ENCODE measurements at regions not wholly inside any gene's neighbourhood (a gene's known extent, or its start where the extent isn't known, plus 50 kb on each side); places are given as distances from the start of the nearest gene placed in this dataset.
"Not testable (repeated sequence)": the region's sequence is repeated elsewhere in the genome, so short reads cannot be mapped to it uniquely, and the experiment has no call there.

GRCh38 chr13:69649063-69649392 is 458.6 kb upstream of the ATXN8OS start:
- no peak overlapping the region for H3K4me3 ChIP-seq (ENCODE audit: low read depth in 1 of 2, low read length in 2 of 2)
- no peaks in the 10 kb centered on the region for H3K36me3 ChIP-seq (ENCODE audit: control insufficient read depth in 1 of 2, insufficient read depth in 2 of 2, low read length in 2 of 2)
- H3K27ac ChIP-seq (ENCODE audit: low read length): no peak overlapping the region
- no peaks in the 10 kb centered on the region for H3K4me1 ChIP-seq (ENCODE audit: control insufficient read depth in 1 of 2, insufficient read depth in 2 of 2, low read length in 2 of 2)
- no peaks in the 10 kb centered on the region for H3K27me3 ChIP-seq (ENCODE audit: low read depth, low read length)
- peaks cover 0 to 3% of the 10 kb centered on the region in 2 donors for H3K9me3 ChIP-seq (ENCODE audit: control insufficient read depth in 1 of 2, low read length in 2 of 2)

GRCh38 chr13:69648340-69649062 is 459.1 kb upstream of the ATXN8OS start:
- Histone ChIP-seq H3K4me3 (ENCODE audit: low read depth in 1 of 2, low read length in 2 of 2) (no peak overlapping the region), H3K9me3 (ENCODE audit: control insufficient read depth in 1 of 2, low read length in 2 of 2) (peaks cover 0 to 3% of the 10 kb centered on the region in 2 donors), H3K36me3 (ENCODE audit: control insufficient read depth in 1 of 2, insufficient read depth in 2 of 2, low read length in 2 of 2) (no peaks in the 10 kb centered on the region), H3K27ac (ENCODE audit: low read length) (no peak overlapping the region), H3K4me1 (ENCODE audit: control insufficient read depth in 1 of 2, insufficient read depth in 2 of 2, low read length in 2 of 2) (no peaks in the 10 kb centered on the region), H3K27me3 (ENCODE audit: low read depth, low read length) (no peaks in the 10 kb centered on the region)

GRCh38 chr13:69644447-69644846 is 463.2 kb upstream of the ATXN8OS start:
- H3K4me1 ChIP-seq (ENCODE audit: control insufficient read depth in 1 of 2, insufficient read depth in 2 of 2, low read length in 2 of 2): no peaks in the 10 kb centered on the region
- no peak overlapping the region for H3K27ac ChIP-seq (ENCODE audit: low read length)

GRCh38 chr13:69641773-69642172 is 465.9 kb upstream of the ATXN8OS start:
- Histone ChIP-seq H3K27me3 (ENCODE audit: low read depth, low read length) (no peaks in the 10 kb centered on the region), H3K27ac (ENCODE audit: low read length) (no peak overlapping the region), H3K4me3 (ENCODE audit: low read depth in 1 of 2, low read length in 2 of 2) (no peak overlapping the region), H3K9me3 (ENCODE audit: control insufficient read depth in 1 of 2, low read length in 2 of 2) (peaks cover 0 to 3% of the 10 kb centered on the region in 2 donors), H3K36me3 (ENCODE audit: control insufficient read depth in 1 of 2, insufficient read depth in 2 of 2, low read length in 2 of 2) (no peaks in the 10 kb centered on the region), H3K4me1 (ENCODE audit: control insufficient read depth in 1 of 2, insufficient read depth in 2 of 2, low read length in 2 of 2) (no peaks in the 10 kb centered on the region)

More at GRCh38 chr13:69644447-69644846, 463.2 kb upstream of the ATXN8OS start:
- Histone ChIP-seq H3K4me3 (ENCODE audit: low read depth in 1 of 2, low read length in 2 of 2) (no peak overlapping the region), H3K27me3 (ENCODE audit: low read depth, low read length) (no peaks in the 10 kb centered on the region), H3K9me3 (ENCODE audit: control insufficient read depth in 1 of 2, low read length in 2 of 2) (peaks cover 0 to 3% of the 10 kb centered on the region in 2 donors), H3K36me3 (ENCODE audit: control insufficient read depth in 1 of 2, insufficient read depth in 2 of 2, low read length in 2 of 2) (no peaks in the 10 kb centered on the region)

GRCh38 chr13:69633044-69633443 is 474.6 kb upstream of the ATXN8OS start:
- H3K4me3 ChIP-seq (ENCODE audit: low read depth in 1 of 2, low read length in 2 of 2): no peak overlapping the region
- H3K9me3 ChIP-seq (ENCODE audit: control insufficient read depth in 1 of 2, low read length in 2 of 2): no peaks in the 10 kb centered on the region
- no peaks in the 10 kb centered on the region for H3K27me3 ChIP-seq (ENCODE audit: low read depth, low read length)
- H3K27ac ChIP-seq (ENCODE audit: low read length): no peak overlapping the region
- no peaks in the 10 kb centered on the region for H3K36me3 ChIP-seq (ENCODE audit: control insufficient read depth in 1 of 2, insufficient read depth in 2 of 2, low read length in 2 of 2)
- no peaks in the 10 kb centered on the region for H3K4me1 ChIP-seq (ENCODE audit: control insufficient read depth in 1 of 2, insufficient read depth in 2 of 2, low read length in 2 of 2)

- Histone ChIP-seq H3K27ac (ENCODE audit: low read length) (no peak overlapping the region), H3K4me3 (ENCODE audit: low read depth in 1 of 2, low read length in 2 of 2) (no peak overlapping the region), H3K36me3 (ENCODE audit: control insufficient read depth in 1 of 2, insufficient read depth in 2 of 2, low read length in 2 of 2) (no peaks in the 10 kb centered on the region), H3K4me1 (ENCODE audit: control insufficient read depth in 1 of 2, insufficient read depth in 2 of 2, low read length in 2 of 2) (no peaks in the 10 kb centered on the region), H3K27me3 (ENCODE audit: low read depth, low read length) (no peaks in the 10 kb centered on the region), H3K9me3 (ENCODE audit: control insufficient read depth in 1 of 2, low read length in 2 of 2) (no peaks in the 10 kb centered on the region)
Observed at GRCh38 chr13:69623973-69624372, 483.7 kb upstream of the ATXN8OS start.

GRCh38 chr13:69619651-69620050 is 488.0 kb upstream of the ATXN8OS start:
- Histone ChIP-seq H3K27me3 (ENCODE audit: low read depth, low read length) (no peaks in the 10 kb centered on the region), H3K36me3 (ENCODE audit: control insufficient read depth in 1 of 2, insufficient read depth in 2 of 2, low read length in 2 of 2) (no peaks in the 10 kb centered on the region), H3K27ac (ENCODE audit: low read length) (no peak overlapping the region), H3K4me3 (ENCODE audit: low read depth in 1 of 2, low read length in 2 of 2) (no peak overlapping the region), H3K9me3 (ENCODE audit: control insufficient read depth in 1 of 2, low read length in 2 of 2) (no peaks in the 10 kb centered on the region), H3K4me1 (ENCODE audit: control insufficient read depth in 1 of 2, insufficient read depth in 2 of 2, low read length in 2 of 2) (no peaks in the 10 kb centered on the region)

- Histone ChIP-seq H3K27ac (ENCODE audit: low read length) (no peak overlapping the region), H3K36me3 (ENCODE audit: control insufficient read depth in 1 of 2, insufficient read depth in 2 of 2, low read length in 2 of 2) (no peaks in the 10 kb centered on the region), H3K4me1 (ENCODE audit: control insufficient read depth in 1 of 2, insufficient read depth in 2 of 2, low read length in 2 of 2) (no peaks in the 10 kb centered on the region), H3K27me3 (ENCODE audit: low read depth, low read length) (no peaks in the 10 kb centered on the region), H3K9me3 (ENCODE audit: control insufficient read depth in 1 of 2, low read length in 2 of 2) (no peaks in the 10 kb centered on the region), H3K4me3 (ENCODE audit: low read depth in 1 of 2, low read length in 2 of 2) (no peak overlapping the region)
Observed at GRCh38 chr13:69618838-69619237, 488.8 kb upstream of the ATXN8OS start.

GRCh38 chr13:69618393-69618792 is 489.2 kb upstream of the ATXN8OS start:
- H3K4me3 ChIP-seq (ENCODE audit: low read depth in 1 of 2, low read length in 2 of 2): no peak overlapping the region
- no peaks in the 10 kb centered on the region for H3K4me1 ChIP-seq (ENCODE audit: control insufficient read depth in 1 of 2, insufficient read depth in 2 of 2, low read length in 2 of 2)
- H3K27me3 ChIP-seq (ENCODE audit: low read depth, low read length): no peaks in the 10 kb centered on the region
- no peak overlapping the region for H3K27ac ChIP-seq (ENCODE audit: low read length)
- no peaks in the 10 kb centered on the region for H3K36me3 ChIP-seq (ENCODE audit: control insufficient read depth in 1 of 2, insufficient read depth in 2 of 2, low read length in 2 of 2)
- H3K9me3 ChIP-seq (ENCODE audit: control insufficient read depth in 1 of 2, low read length in 2 of 2): no peaks in the 10 kb centered on the region

GRCh38 chr13:69617587-69617986 is 490.0 kb upstream of the ATXN8OS start:
- Histone ChIP-seq H3K27me3 (ENCODE audit: low read depth, low read length) (no peaks in the 10 kb centered on the region), H3K4me1 (ENCODE audit: control insufficient read depth in 1 of 2, insufficient read depth in 2 of 2, low read length in 2 of 2) (no peaks in the 10 kb centered on the region), H3K36me3 (ENCODE audit: control insufficient read depth in 1 of 2, insufficient read depth in 2 of 2, low read length in 2 of 2) (no peaks in the 10 kb centered on the region), H3K9me3 (ENCODE audit: control insufficient read depth in 1 of 2, low read length in 2 of 2) (no peaks in the 10 kb centered on the region), H3K27ac (ENCODE audit: low read length) (no peak overlapping the region), H3K4me3 (ENCODE audit: low read depth in 1 of 2, low read length in 2 of 2) (no peak overlapping the region)

- no peaks in the 10 kb centered on the region for H3K4me1 ChIP-seq (ENCODE audit: control insufficient read depth in 1 of 2, insufficient read depth in 2 of 2, low read length in 2 of 2)
- no peak overlapping the region for H3K27ac ChIP-seq (ENCODE audit: low read length)
- H3K36me3 ChIP-seq (ENCODE audit: control insufficient read depth in 1 of 2, insufficient read depth in 2 of 2, low read length in 2 of 2): no peaks in the 10 kb centered on the region
- no peaks in the 10 kb centered on the region for H3K9me3 ChIP-seq (ENCODE audit: control insufficient read depth in 1 of 2, low read length in 2 of 2)
- no peak overlapping the region for H3K4me3 ChIP-seq (ENCODE audit: low read depth in 1 of 2, low read length in 2 of 2)
- no peaks in the 10 kb centered on the region for H3K27me3 ChIP-seq (ENCODE audit: low read depth, low read length)
Observed at GRCh38 chr13:69616396-69616795, 491.2 kb upstream of the ATXN8OS start.

GRCh38 chr13:69615055-69615454 is 492.6 kb upstream of the ATXN8OS start:
- not testable (repeated sequence) for H3K4me3 ChIP-seq (ENCODE audit: low read depth in 1 of 2, low read length in 2 of 2); H3K27me3 ChIP-seq (ENCODE audit: low read depth, low read length); H3K9me3 ChIP-seq (ENCODE audit: control insufficient read depth in 1 of 2, low read length in 2 of 2); H3K36me3 ChIP-seq (ENCODE audit: control insufficient read depth in 1 of 2, insufficient read depth in 2 of 2, low read length in 2 of 2); H3K27ac ChIP-seq (ENCODE audit: low read length); H3K4me1 ChIP-seq (ENCODE audit: control insufficient read depth in 1 of 2, insufficient read depth in 2 of 2, low read length in 2 of 2)

Measured in muscle layer of duodenum (tissue), 2 donors.